ENCODE measurements at regions not wholly inside any gene's neighbourhood (a gene's known extent, or its start where the extent isn't known, plus 50 kb on each side); places are given as distances from the start of the nearest gene placed in this dataset.

DNA sequence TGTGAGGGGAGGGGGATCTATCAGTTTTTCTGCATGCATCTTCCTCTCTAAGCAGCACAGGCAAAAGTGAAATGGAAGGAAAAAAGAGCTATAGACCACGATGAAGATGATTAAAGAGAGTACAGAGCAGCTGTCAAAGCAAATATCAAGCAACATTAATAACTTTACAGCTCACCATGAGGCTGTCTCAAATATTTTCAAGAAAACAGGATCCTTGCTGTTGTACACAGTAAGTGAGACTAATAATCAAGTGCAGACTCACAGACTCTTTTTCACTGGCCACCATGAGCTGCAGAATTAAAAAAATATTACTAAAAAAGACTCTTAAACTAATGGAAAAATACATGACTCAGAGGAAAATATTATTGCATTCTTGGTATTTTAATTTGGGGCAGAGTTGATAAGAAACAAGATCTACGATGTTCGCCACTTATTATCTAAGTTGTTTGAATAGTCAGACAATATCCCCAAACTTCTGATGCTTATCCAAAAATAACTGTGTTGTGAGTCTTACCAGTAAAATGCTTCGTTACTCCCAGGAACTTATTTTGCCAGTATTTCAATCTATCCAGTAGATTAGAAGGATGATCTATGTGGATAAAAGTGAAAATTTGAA is 817.5 kb upstream of the ALCAM start:
- Histone ChIP-seq H3K9me3 (ENCODE audit: low read length) (no peaks in the 10 kb centered on the region), H3K79me2 (replicated peaks; ENCODE audit: insufficient read depth, low read length) (no peaks in the 10 kb centered on the region), H4K20me1 (ENCODE audit: insufficient read depth) (no peaks in the 10 kb centered on the region), H3F3A (ENCODE audit: insufficient read depth, low read length, poor library complexity, severe bottlenecking) (no peaks in the 10 kb centered on the region), H2AFZ (ENCODE audit: low read depth, low read length) (no peak overlapping the region), H3K36me3 (ENCODE audit: insufficient read depth, low read length) (no peaks in the 10 kb centered on the region), H3K9me2 (ENCODE audit: insufficient read depth, low read length) (no peaks in the 10 kb centered on the region), H3K27ac (ENCODE audit: low read length) (no peak overlapping the region), H3K27me3 (ENCODE audit: insufficient read depth, low read depth, low read length) (no peaks in the 10 kb centered on the region), H3K9ac (ENCODE audit: low read length) (no peak overlapping the region), H3K4me3 (ENCODE audit: low read length) (no peak overlapping the region), H3K4me2 (ENCODE audit: low read length) (no peak overlapping the region)
- TF ChIP-seq CTCF (IDR thresholded peaks at IDR 0.05; ENCODE audit: poor library complexity, severe bottlenecking) (no peak), MXI1 (conservative IDR thresholded peaks at IDR 0.05; ENCODE audit: poor library complexity, severe bottlenecking) (no peak), SMC3 (conservative IDR thresholded peaks at IDR 0.05; ENCODE audit: poor library complexity) (no peak), EZH2 (IDR thresholded peaks at IDR 0.05; ENCODE audit: borderline replicate concordance, insufficient read depth, low read length, poor library complexity, severe bottlenecking) (no peak), POLR2AphosphoS5 (IDR thresholded peaks at IDR 0.05) (no peak), RAD21 (conservative IDR thresholded peaks at IDR 0.05) (no peak), EP300 (conservative IDR thresholded peaks at IDR 0.05; ENCODE audit: poor library complexity, severe bottlenecking) (no peak), TAF1 (IDR thresholded peaks at IDR 0.05; ENCODE audit: low read depth) (no peak)
- TF ChIP-seq, protein P1, sequence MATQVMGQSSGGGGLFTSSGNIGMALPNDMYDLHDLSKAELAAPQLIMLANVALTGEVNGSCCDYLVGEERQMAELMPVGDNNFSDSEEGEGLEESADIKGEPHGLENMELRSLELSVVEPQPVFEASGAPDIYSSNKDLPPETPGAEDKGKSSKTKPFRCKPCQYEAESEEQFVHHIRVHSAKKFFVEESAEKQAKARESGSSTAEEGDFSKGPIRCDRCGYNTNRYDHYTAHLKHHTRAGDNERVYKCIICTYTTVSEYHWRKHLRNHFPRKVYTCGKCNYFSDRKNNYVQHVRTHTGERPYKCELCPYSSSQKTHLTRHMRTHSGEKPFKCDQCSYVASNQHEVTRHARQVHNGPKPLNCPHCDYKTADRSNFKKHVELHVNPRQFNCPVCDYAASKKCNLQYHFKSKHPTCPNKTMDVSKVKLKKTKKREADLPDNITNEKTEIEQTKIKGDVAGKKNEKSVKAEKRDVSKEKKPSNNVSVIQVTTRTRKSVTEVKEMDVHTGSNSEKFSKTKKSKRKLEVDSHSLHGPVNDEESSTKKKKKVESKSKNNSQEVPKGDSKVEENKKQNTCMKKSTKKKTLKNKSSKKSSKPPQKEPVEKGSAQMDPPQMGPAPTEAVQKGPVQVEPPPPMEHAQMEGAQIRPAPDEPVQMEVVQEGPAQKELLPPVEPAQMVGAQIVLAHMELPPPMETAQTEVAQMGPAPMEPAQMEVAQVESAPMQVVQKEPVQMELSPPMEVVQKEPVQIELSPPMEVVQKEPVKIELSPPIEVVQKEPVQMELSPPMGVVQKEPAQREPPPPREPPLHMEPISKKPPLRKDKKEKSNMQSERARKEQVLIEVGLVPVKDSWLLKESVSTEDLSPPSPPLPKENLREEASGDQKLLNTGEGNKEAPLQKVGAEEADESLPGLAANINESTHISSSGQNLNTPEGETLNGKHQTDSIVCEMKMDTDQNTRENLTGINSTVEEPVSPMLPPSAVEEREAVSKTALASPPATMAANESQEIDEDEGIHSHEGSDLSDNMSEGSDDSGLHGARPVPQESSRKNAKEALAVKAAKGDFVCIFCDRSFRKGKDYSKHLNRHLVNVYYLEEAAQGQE (IDR thresholded peaks at IDR 0.05; ENCODE audit: borderline replicate concordance), result no peak

DNA sequence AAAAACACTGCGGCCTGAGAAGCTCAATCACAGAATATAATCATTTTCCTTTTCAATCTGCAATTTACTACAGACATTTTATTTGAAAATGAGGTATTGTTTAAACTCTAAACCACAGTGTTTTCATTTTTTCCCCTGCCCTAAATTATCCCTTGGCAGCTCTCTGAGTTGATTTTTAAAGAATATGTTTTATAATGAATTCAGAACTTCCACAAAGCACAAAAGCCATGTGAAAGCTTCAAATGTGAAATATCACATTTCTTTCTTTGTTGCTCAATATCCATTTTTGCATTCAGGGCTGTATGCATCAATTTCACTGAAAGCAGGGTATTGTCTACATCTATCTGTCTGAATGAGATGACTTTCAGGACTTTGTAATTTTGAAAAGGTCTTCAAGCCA is 813.6 kb upstream of the ALCAM start:
- Histone ChIP-seq H3K79me2 (replicated peaks; ENCODE audit: insufficient read depth, low read length) (no peaks in the 10 kb centered on the region), H3K36me3 (ENCODE audit: insufficient read depth, low read length) (no peaks in the 10 kb centered on the region), H3K9me2 (ENCODE audit: insufficient read depth, low read length) (no peaks in the 10 kb centered on the region), H3K27ac (ENCODE audit: low read length) (no peak overlapping the region), H3K27me3 (ENCODE audit: insufficient read depth, low read depth, low read length) (no peaks in the 10 kb centered on the region), H3K9ac (ENCODE audit: low read length) (no peak overlapping the region), H3K4me2 (ENCODE audit: low read length) (no peak overlapping the region), H2AFZ (ENCODE audit: low read depth, low read length) (no peak overlapping the region), H3K4me3 (ENCODE audit: low read length) (no peak overlapping the region), H3K9me3 (ENCODE audit: low read length) (no peaks in the 10 kb centered on the region), H3F3A (ENCODE audit: insufficient read depth, low read length, poor library complexity, severe bottlenecking) (no peaks in the 10 kb centered on the region), H4K20me1 (ENCODE audit: insufficient read depth) (no peaks in the 10 kb centered on the region)
- no peak for TF ChIP-seq CTCF (IDR thresholded peaks at IDR 0.05; ENCODE audit: poor library complexity, severe bottlenecking)
